ENCODE measurements at regions not wholly inside any gene's neighbourhood (a gene's known extent, or its start where the extent isn't known, plus 50 kb on each side); places are given as distances from the start of the nearest gene placed in this dataset.
"Not testable (repeated sequence)": the region's sequence is repeated elsewhere in the genome, so short reads cannot be mapped to it uniquely, and the experiment has no call there.

GRCh38 chr2:17135619-17136018 is 382.6 kb downstream of the RAD51AP2 start:
- no peak for DNase-seq

GRCh38 chr2:17133052-17133671 is 385.1 kb downstream of the RAD51AP2 start:
- DNase-seq, result no peak

- not testable (repeated sequence) for DNase-seq
Observed at GRCh38 chr2:17130627-17131026, 387.6 kb downstream of the RAD51AP2 start.

- DNase-seq, result no peak
Observed at GRCh38 chr2:17125989-17126620, 392.1 kb downstream of the RAD51AP2 start.

- DNase-seq, result no peak
Observed at GRCh38 chr2:17124575-17125318, 393.5 kb downstream of the RAD51AP2 start.

GRCh38 chr2:17122887-17123501 is 395.2 kb downstream of the RAD51AP2 start:
- no peak for DNase-seq

GRCh38 chr2:17115466-17115865 is 402.8 kb downstream of the RAD51AP2 start:
- DNase-seq, result no peak

- DNase-seq, result no peak
Observed at GRCh38 chr2:17115042-17115441, 403.2 kb downstream of the RAD51AP2 start.

GRCh38 chr2:17107871-17108270 is 410.4 kb downstream of the RAD51AP2 start:
- no peak for DNase-seq

GRCh38 chr2:17107151-17107550 is 411.1 kb downstream of the RAD51AP2 start:
- DNase-seq, result no peak

- no peak for DNase-seq
Observed at GRCh38 chr2:17106418-17106817, 411.8 kb downstream of the RAD51AP2 start.

- peak in 1 of 3 donors; percentile 74 for DNase-seq
Observed at GRCh38 chr2:17104454-17104853, 413.8 kb downstream of the RAD51AP2 start.

GRCh38 chr2:17101596-17101995 is 416.6 kb downstream of the RAD51AP2 start:
- DNase-seq, result peak in 1 of 3 donors; percentile 45

GRCh38 chr2:17101091-17101490 is 417.1 kb downstream of the RAD51AP2 start:
- DNase-seq, result no peak

GRCh38 chr2:17095340-17095739 is 422.9 kb downstream of the RAD51AP2 start:
- no peak for DNase-seq

GRCh38 chr2:17093712-17094111 is 424.5 kb downstream of the RAD51AP2 start:
- no peak for DNase-seq

- DNase-seq, result no peak
Observed at GRCh38 chr2:17086990-17087389, 421.4 kb upstream of the CYRIA start.

- DNase-seq, result no peak
Observed at GRCh38 chr2:17085546-17086202, 420.0 kb upstream of the CYRIA start.

- peak in 1 of 3 donors; percentile 14 for DNase-seq
Observed at GRCh38 chr2:17084877-17085276, 419.2 kb upstream of the CYRIA start.

GRCh38 chr2:17083902-17084301 is 418.3 kb upstream of the CYRIA start:
- peak in 1 of 3 donors; percentile 46 for DNase-seq

GRCh38 chr2:17079262-17079661 is 413.6 kb upstream of the CYRIA start:
- DNase-seq, result no peak

- DNase-seq, result peak in 1 of 3 donors; percentile 8
Observed at GRCh38 chr2:17076533-17076932, 410.9 kb upstream of the CYRIA start.

Data from muscle of back (tissue), 3 donors.